H9 (cell line): ENCODE measurements at regions not wholly inside any gene's neighbourhood (a gene's known extent, or its start where the extent isn't known, plus 50 kb on each side); places are given as distances from the start of the nearest gene placed in this dataset.

Experiments
- DNase-seq: peaks from one replicate; pipeline ENCODE4 v3.0.0-alpha.2; 2017
- H2AFZ ChIP-seq: one replicate; pipeline ENCODE4 v1.6.1; 2013; ENCODE audit warnings: mild to moderate bottlenecking, low read length, control low read depth, moderate library complexity
- H2AK5ac ChIP-seq: 2 replicates; pipeline ENCODE4 v1.6.1; 2013; ENCODE audit warnings: low read length, control low read depth, mixed read lengths; ENCODE audit not compliant: insufficient read length
- H2BK120ac ChIP-seq: one replicate; pipeline ENCODE4 v1.6.1; 2013; ENCODE audit warnings: low read depth, mild to moderate bottlenecking, low read length, control low read depth, inconsistent platforms; ENCODE audit not compliant: poor library complexity, severe bottlenecking
- H2BK12ac ChIP-seq: 2 replicates; pipeline ENCODE4 v1.6.1; 2013; ENCODE audit warnings: low read length, control low read depth, mixed read lengths, low read depth; ENCODE audit not compliant: insufficient read length
- H2BK15ac ChIP-seq: 2 replicates; pipeline ENCODE4 v1.6.1; 2013; ENCODE audit warnings: low read depth, low read length, control low read depth
- H2BK20ac ChIP-seq: one replicate; pipeline ENCODE4 v1.6.1; 2013; ENCODE audit warnings: low read depth, mild to moderate bottlenecking, low read length, control low read depth, inconsistent platforms; ENCODE audit not compliant: poor library complexity, severe bottlenecking
- H2BK5ac ChIP-seq: 2 replicates; pipeline ENCODE4 v1.6.1; 2013; ENCODE audit warnings: low read length, control low read depth, mixed read lengths; ENCODE audit not compliant: insufficient read length
- H3K14ac ChIP-seq: 2 replicates; pipeline ENCODE4 v1.6.1; 2013; ENCODE audit warnings: low read length, control low read depth; ENCODE audit not compliant: insufficient read depth
- H3K18ac ChIP-seq: 2 replicates; pipeline ENCODE4 v1.6.1; 2013; ENCODE audit warnings: low read depth, mild to moderate bottlenecking, mixed read lengths, low read length, control low read depth; ENCODE audit not compliant: insufficient read length
- H3K23ac ChIP-seq: 2 replicates; pipeline ENCODE4 v1.6.1; 2013; ENCODE audit warnings: low read length, control low read depth, mixed read lengths, low read depth; ENCODE audit not compliant: insufficient read length
- H3K23me2 ChIP-seq: 2 replicates; pipeline ENCODE4 v1.6.1; 2013; ENCODE audit warnings: low read depth, mild to moderate bottlenecking, mixed read lengths, low read length, control low read depth; ENCODE audit not compliant: insufficient read length, poor library complexity, severe bottlenecking
- H3K27ac ChIP-seq: 2 replicates; pipeline ENCODE4 v1.5.1; 2013; ENCODE audit warnings: low read length, control low read depth, mixed read lengths, low read depth; ENCODE audit not compliant: insufficient read length
- H3K27me3 ChIP-seq: 2 replicates; pipeline ENCODE4 v1.6.1; 2013; ENCODE audit warnings: low read length, control low read depth, inconsistent platforms; ENCODE audit not compliant: insufficient read depth
- H3K4ac ChIP-seq: 2 replicates; pipeline ENCODE4 v1.6.1; 2013; ENCODE audit warnings: low read depth, mild to moderate bottlenecking, control low read depth, inconsistent platforms, low read length, moderate library complexity
- H3K4me1 ChIP-seq: 2 replicates; pipeline ENCODE4 v1.6.1; 2013; ENCODE audit warnings: low read length, control low read depth, inconsistent platforms; ENCODE audit not compliant: insufficient read depth
- H3K4me2 ChIP-seq: 2 replicates; pipeline ENCODE4 v1.6.1; 2013; ENCODE audit warnings: low read length, control low read depth, mixed read lengths; ENCODE audit not compliant: insufficient read length, insufficient read depth
- H3K56ac ChIP-seq: 2 replicates; pipeline ENCODE4 v1.6.1; 2013; ENCODE audit warnings: low read depth, mild to moderate bottlenecking, mixed read lengths, low read length, control low read depth; ENCODE audit not compliant: insufficient read length
- H3K79me1 ChIP-seq: 2 replicates; pipeline ENCODE4 v1.6.1; 2013; ENCODE audit warnings: low read depth, mild to moderate bottlenecking, moderate library complexity, low read length, control low read depth, inconsistent platforms; ENCODE audit not compliant: insufficient read depth, poor library complexity, severe bottlenecking
- H3K79me2 ChIP-seq: 2 replicates; pipeline ENCODE4 v1.6.1; 2013; ENCODE audit warnings: low read length, control low read depth, inconsistent platforms; ENCODE audit not compliant: insufficient read depth
- H3K9ac ChIP-seq: 2 replicates; pipeline ENCODE4 v1.6.1; 2013; ENCODE audit warnings: low read length, control low read depth, mixed read lengths; ENCODE audit not compliant: insufficient read length; ENCODE audit errors: extremely low read depth
- H3K9me3 ChIP-seq: one replicate; pipeline ENCODE4 v1.6.1; 2013; ENCODE audit warnings: low read depth, low read length, inconsistent platforms; ENCODE audit not compliant: control insufficient read depth
- H3T11ph ChIP-seq: one replicate; pipeline ENCODE4 v1.6.1; 2013; ENCODE audit warnings: mild to moderate bottlenecking, low read length, control low read depth, inconsistent platforms
- H4K20me1 ChIP-seq: one replicate; pipeline ENCODE4 v1.6.1; 2013; ENCODE audit not compliant: control insufficient read depth, insufficient read length, insufficient read depth
- H4K5ac ChIP-seq: 2 replicates; pipeline ENCODE4 v1.6.1; 2013; ENCODE audit warnings: low read depth, mild to moderate bottlenecking, mixed read lengths, low read length, control low read depth; ENCODE audit not compliant: insufficient read length
- H4K8ac ChIP-seq: replicated peaks from 2 replicates; pipeline ENCODE4 v1.6.1; 2013; ENCODE audit warnings: low read length, control low read depth, mixed read lengths, low read depth; ENCODE audit not compliant: insufficient read length
- H4K91ac ChIP-seq: 2 replicates; pipeline ENCODE4 v1.6.1; 2013; ENCODE audit warnings: low read depth, mild to moderate bottlenecking, moderate library complexity, mixed read lengths, low read length, control low read depth; ENCODE audit not compliant: insufficient read length
- H3K27ac Mint-ChIP-seq, 3 experiments: 2 replicates in 2 of 3; 3 replicates in 1 of 3; pipeline ENCODE4 v1.8.0; 2020 to 2021; ENCODE audit warnings: mixed read lengths in 3 of 3, mild to moderate bottlenecking in 1 of 3, moderate library complexity in 1 of 3
- H3K27me3 Mint-ChIP-seq: 2 replicates; pipeline ENCODE4 v1.8.0; 2021; ENCODE audit warnings: low read depth, mild to moderate bottlenecking, moderate library complexity, mixed read lengths
- H3K36me3 Mint-ChIP-seq, 3 experiments: 2 replicates in 2 of 3; 3 replicates in 1 of 3; pipeline ENCODE4 v1.8.0; 2020 to 2021; ENCODE audit warnings: low read depth in 3 of 3, mixed read lengths in 3 of 3; ENCODE audit not compliant: insufficient read depth in 1 of 3
- H3K4me1 Mint-ChIP-seq, 2 experiments: 2 replicates each; pipeline ENCODE4 v1.8.0; 2020; ENCODE audit warnings: mixed read lengths in 2 of 2
- H3K4me3 Mint-ChIP-seq, 2 experiments: 2 replicates in 1 of 2; 3 replicates in 1 of 2; pipeline ENCODE4 v1.8.0; 2020 to 2021; ENCODE audit warnings: mild to moderate bottlenecking in 2 of 2, mixed read lengths in 2 of 2, moderate library complexity in 1 of 2
- H3K9me3 Mint-ChIP-seq, 2 experiments: 2 replicates in 1 of 2; 3 replicates in 1 of 2; pipeline ENCODE4 v1.8.0; 2020; ENCODE audit warnings: mild to moderate bottlenecking in 2 of 2, mixed read lengths in 2 of 2, moderate library complexity in 1 of 2
- CTCF ChIP-seq: fragments of 200-600 bp; sonication (generic); conservative IDR thresholded peaks from 3 replicates; pipeline ENCODE4 v1.8.0; 2021; ENCODE audit warnings: antibody characterized with exemption, mild to moderate bottlenecking
- WGBS: extraction: QIAGEN DNeasy Blood & Tissue Kit; methylation state at CpG from one replicate; pipeline ENCODE4 v1.1.7; 2013; ENCODE audit warnings: missing lambda C conversion rate, low lambda C conversion rate, mixed read lengths; ENCODE audit not compliant: insufficient read length; ENCODE audit errors: extremely low coverage; 5-methylcytosine and 5-hydroxymethylcytosine counted together

- Histone ChIP-seq H4K20me1 (no peaks in the 10 kb centered on the region), H3K4me1 (no peaks in the 10 kb centered on the region), H3K27me3 (no peaks in the 10 kb centered on the region), H2BK120ac (no peak overlapping the region), H2AK5ac (no peak overlapping the region), H3K79me1 (no peaks in the 10 kb centered on the region), H3K9me3 (no peaks in the 10 kb centered on the region), H3K18ac (no peak overlapping the region), H3T11ph (no peak overlapping the region), H3K14ac (no peak overlapping the region), H4K91ac (no peak overlapping the region), H2BK12ac (no peak overlapping the region), H2AFZ (no peak overlapping the region), H2BK20ac (no peak overlapping the region), H3K4me2 (no peak overlapping the region), H3K79me2 (no peaks in the 10 kb centered on the region), H2BK5ac (no peak overlapping the region), H4K5ac (no peak overlapping the region), H3K23ac (no peak overlapping the region), H3K9ac (no peak overlapping the region), H2BK15ac (no peak overlapping the region), H4K8ac (no peak overlapping the region), H3K27ac (no peak overlapping the region), H3K23me2 (no peaks in the 10 kb centered on the region), H3K4ac (no peak overlapping the region), H3K56ac (no peak overlapping the region)
- Mint-ChIP-seq H3K4me1 (no peaks in the 10 kb centered on the region), H3K27ac (no peak overlapping the region), H3K27me3 (no peaks in the 10 kb centered on the region; the same call in 1 of the 2 replicates), H3K36me3 (no peaks in the 10 kb centered on the region), H3K9me3 (no peaks in the 10 kb centered on the region), H3K4me3 (no peak overlapping the region)
- DNase-seq = no peak
- no CpG with 5 or more reads among the region's 19 CpGs for WGBS
- TF ChIP-seq CTCF = no peak
Observed at GRCh38 chr10:64041989-64042490, 520.8 kb downstream of the REEP3 start.
